HCEC 1CT (cell line): ENCODE measurements at regions not wholly inside any gene's neighbourhood (a gene's known extent, or its start where the extent isn't known, plus 50 kb on each side); places are given as distances from the start of the nearest gene placed in this dataset.
A peak's percentile ranks its signal among the peaks of the same experiment; 100 is the strongest.

Source experiments
- DNase-seq: peaks from one replicate; pipeline ENCODE4 v3.0.0-alpha.2; 2017

- no peak for DNase-seq
These were observed 52.5 kb downstream of the KCNF1 start for GRCh38 chr2:10964052-10964790.

GRCh38 chr2:10965241-10965843 lies 53.6 kb downstream of the KCNF1 start:
- no peak for DNase-seq

GRCh38 chr2:10966056-10966455 lies 54.3 kb downstream of the KCNF1 start:
- no peak for DNase-seq

- DNase-seq = no peak
These were observed 55.0 kb downstream of the KCNF1 start for GRCh38 chr2:10966741-10967140.

GRCh38 chr2:10968176-10968575 lies 56.4 kb downstream of the KCNF1 start:
- DNase-seq = no peak

- no peak for DNase-seq
These were observed 58.9 kb downstream of the KCNF1 start for GRCh38 chr2:10970666-10971065.

GRCh38 chr2:10971161-10971887 lies 59.6 kb downstream of the KCNF1 start:
- DNase-seq = no peak

GRCh38 chr2:10971888-10972260 lies 60.1 kb downstream of the KCNF1 start:
- DNase-seq = no peak

GRCh38 chr2:10972683-10973433 lies 61.1 kb downstream of the KCNF1 start:
- DNase-seq = no peak

- DNase-seq = no peak
These were observed 62.0 kb downstream of the KCNF1 start for GRCh38 chr2:10973766-10974165.

- no peak for DNase-seq
These were observed 65.3 kb downstream of the KCNF1 start for GRCh38 chr2:10977003-10977402.

- DNase-seq = no peak
These were observed 65.9 kb downstream of the KCNF1 start for GRCh38 chr2:10977621-10978020.

- DNase-seq = no peak
These were observed 66.4 kb downstream of the KCNF1 start for GRCh38 chr2:10978090-10978670.

- no peak for DNase-seq
These were observed 68.3 kb downstream of the KCNF1 start for GRCh38 chr2:10980071-10980470.

GRCh38 chr2:10980886-10981425 lies 69.2 kb downstream of the KCNF1 start:
- no peak for DNase-seq

GRCh38 chr2:10981451-10981850 lies 69.7 kb downstream of the KCNF1 start:
- no peak for DNase-seq

GRCh38 chr2:10981941-10982431 lies 70.3 kb downstream of the KCNF1 start:
- DNase-seq = no peak

GRCh38 chr2:10982931-10983701 lies 71.4 kb downstream of the KCNF1 start:
- DNase-seq = peak; percentile 5

- DNase-seq = no peak
These were observed 72.0 kb downstream of the KCNF1 start for GRCh38 chr2:10983711-10984110.

GRCh38 chr2:10984418-10985135 lies 72.8 kb downstream of the KCNF1 start:
- DNase-seq = no peak

GRCh38 chr2:10985260-10985659 lies 73.5 kb downstream of the KCNF1 start:
- no peak for DNase-seq
